ENCODE measurements at regions not wholly inside any gene's neighbourhood (a gene's known extent, or its start where the extent isn't known, plus 50 kb on each side); places are given as distances from the start of the nearest gene placed in this dataset.
A peak's percentile ranks its signal among the peaks of the same experiment; 100 is the strongest.

DNA sequence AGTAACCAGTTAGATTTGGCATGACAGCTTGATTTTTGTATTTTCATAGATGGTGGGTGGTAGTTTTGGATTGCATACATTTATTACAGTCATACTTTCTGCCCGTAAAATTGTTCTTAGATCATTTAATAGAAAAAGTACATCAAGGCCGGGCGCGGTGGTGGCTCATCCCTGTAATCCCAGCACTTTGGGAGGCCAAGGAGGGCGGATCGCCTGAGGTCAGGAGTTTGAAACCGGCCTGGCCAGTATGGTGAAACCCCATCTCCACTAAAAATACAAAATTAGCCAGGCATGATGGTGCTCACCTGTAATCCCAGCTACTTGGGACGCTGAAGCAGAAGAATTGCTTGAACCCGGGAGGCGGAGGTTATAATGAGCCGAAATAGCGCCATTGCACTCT is 55.0 kb upstream of the UBE2L5 start:
- H2BK12ac ChIP-seq (ENCODE audit: low read length) = no peak overlapping the region
- peaks cover 4 to 6% of the 10 kb centered on the region in 2 experiments for H3K4me1 ChIP-seq (ENCODE audit: control insufficient read depth in 1 of 2, insufficient read depth in 2 of 2, low read length in 2 of 2)
- no peak overlapping the region for H4K8ac ChIP-seq (ENCODE audit: low read depth, low read length)
- no peak overlapping the region for H3K14ac ChIP-seq (ENCODE audit: low read length)
- H3K4ac ChIP-seq (ENCODE audit: low read depth, low read length) = no peak overlapping the region
- H2BK120ac ChIP-seq (ENCODE audit: insufficient read depth, low read length, poor library complexity) = no peak overlapping the region
- DNase-seq = peak; percentile 46 to 69
- peaks cover 6% of the 10 kb centered on the region for H3K79me1 ChIP-seq (ENCODE audit: low read length)
- no peaks in the 10 kb centered on the region for H3K27me3 ChIP-seq (ENCODE audit: insufficient read depth, low read length)
- no peak overlapping the region for H4K12ac ChIP-seq (ENCODE audit: low read depth, low read length)
- H2AK5ac ChIP-seq (ENCODE audit: low read length) = no peak overlapping the region
- no peak overlapping the region for H3K18ac ChIP-seq (ENCODE audit: low read length)
- H3K4me2 ChIP-seq (ENCODE audit: low read length) = no peak overlapping the region
- H2AFZ ChIP-seq (ENCODE audit: insufficient read depth, low read length, poor library complexity) = no peak overlapping the region
- no peak overlapping the region for H4K91ac ChIP-seq (ENCODE audit: low read depth, low read length)
- H3K23ac ChIP-seq (ENCODE audit: low read length) = no peak overlapping the region
- no peak overlapping the region for H3K4me3 ChIP-seq (ENCODE audit: low read depth, low read length)
- no peaks in the 10 kb centered on the region for H3K36me3 ChIP-seq (ENCODE audit: control insufficient read depth in 1 of 2, insufficient read depth in 2 of 2, low read length in 2 of 2)
- WGBS (ENCODE audit: extremely low coverage, insufficient coverage, insufficient read length) = no CpG with 5 or more reads among the region's 12 CpGs
- H3K27ac ChIP-seq (ENCODE audit: low read depth, low read length) = no peak overlapping the region
- no peak overlapping the region for H3K9ac ChIP-seq (ENCODE audit: low read length)
- H2BK5ac ChIP-seq (ENCODE audit: low read depth, low read length, poor library complexity) = no peak overlapping the region
- H3K9me3 ChIP-seq (ENCODE audit: insufficient read depth, low read depth, low read length) = no peaks in the 10 kb centered on the region
- H3K79me2 ChIP-seq (ENCODE audit: control insufficient read depth, insufficient read depth, low read length, poor library complexity) = no peaks in the 10 kb centered on the region

- no peak overlapping the region for H3K4me2 ChIP-seq (ENCODE audit: low read length)
- DNase-seq = no peak
- H3K4me1 ChIP-seq (ENCODE audit: control insufficient read depth in 1 of 2, insufficient read depth in 2 of 2, low read length in 2 of 2) = no peaks in the 10 kb centered on the region
- H3K79me2 ChIP-seq (ENCODE audit: control insufficient read depth, insufficient read depth, low read length, poor library complexity) = no peaks in the 10 kb centered on the region
- H3K23ac ChIP-seq (ENCODE audit: low read length) = no peak overlapping the region
- no peak overlapping the region for H2AK5ac ChIP-seq (ENCODE audit: low read length)
- H2BK12ac ChIP-seq (ENCODE audit: low read length) = no peak overlapping the region
- no peak overlapping the region for H2AFZ ChIP-seq (ENCODE audit: insufficient read depth, low read length, poor library complexity)
- H3K18ac ChIP-seq (ENCODE audit: low read length) = no peak overlapping the region
- H3K4ac ChIP-seq (ENCODE audit: low read depth, low read length) = no peak overlapping the region
- H3K14ac ChIP-seq (ENCODE audit: low read length) = no peak overlapping the region
- no CpG with 5 or more reads among the region's 1 CpG for WGBS (ENCODE audit: extremely low coverage, insufficient coverage, insufficient read length)
- H2BK120ac ChIP-seq (ENCODE audit: insufficient read depth, low read length, poor library complexity) = no peak overlapping the region
- no peak overlapping the region for H4K8ac ChIP-seq (ENCODE audit: low read depth, low read length)
- no peaks in the 10 kb centered on the region for H3K27me3 ChIP-seq (ENCODE audit: insufficient read depth, low read length)
- H3K9me3 ChIP-seq (ENCODE audit: insufficient read depth, low read depth, low read length) = no peaks in the 10 kb centered on the region
- no peak overlapping the region for H2BK5ac ChIP-seq (ENCODE audit: low read depth, low read length, poor library complexity)
- no peak overlapping the region for H3K4me3 ChIP-seq (ENCODE audit: low read depth, low read length)
- no peak overlapping the region for H4K12ac ChIP-seq (ENCODE audit: low read depth, low read length)
- H4K91ac ChIP-seq (ENCODE audit: low read depth, low read length) = no peak overlapping the region
- H3K79me1 ChIP-seq (ENCODE audit: low read length) = no peaks in the 10 kb centered on the region
- H3K9ac ChIP-seq (ENCODE audit: low read length) = no peak overlapping the region
- H3K36me3 ChIP-seq (ENCODE audit: control insufficient read depth in 1 of 2, insufficient read depth in 2 of 2, low read length in 2 of 2) = no peaks in the 10 kb centered on the region
- H3K27ac ChIP-seq (ENCODE audit: low read depth, low read length) = no peak overlapping the region
These were observed 52.1 kb upstream of the UBE2L5 start for GRCh38 chr13:30370146-30370545.

- no peak overlapping the region for H2BK12ac ChIP-seq (ENCODE audit: low read length)
- H4K91ac ChIP-seq (ENCODE audit: low read depth, low read length) = no peak overlapping the region
- no peaks in the 10 kb centered on the region for H3K36me3 ChIP-seq (ENCODE audit: control insufficient read depth in 1 of 2, insufficient read depth in 2 of 2, low read length in 2 of 2)
- no peak overlapping the region for H3K14ac ChIP-seq (ENCODE audit: low read length)
- no peaks in the 10 kb centered on the region for H3K9me3 ChIP-seq (ENCODE audit: insufficient read depth, low read depth, low read length)
- no peak overlapping the region for H3K9ac ChIP-seq (ENCODE audit: low read length)
- no peak overlapping the region for H3K18ac ChIP-seq (ENCODE audit: low read length)
- H3K4ac ChIP-seq (ENCODE audit: low read depth, low read length) = no peak overlapping the region
- no peak overlapping the region for H4K8ac ChIP-seq (ENCODE audit: low read depth, low read length)
- no peak overlapping the region for H4K12ac ChIP-seq (ENCODE audit: low read depth, low read length)
- DNase-seq = no peak
- WGBS (ENCODE audit: extremely low coverage, insufficient coverage, insufficient read length) = no CpG with 5 or more reads among the region's 4 CpGs
- H3K27ac ChIP-seq (ENCODE audit: low read depth, low read length) = no peak overlapping the region
- no peak overlapping the region for H3K4me3 ChIP-seq (ENCODE audit: low read depth, low read length)
- no peak overlapping the region for H2BK120ac ChIP-seq (ENCODE audit: insufficient read depth, low read length, poor library complexity)
- H2AK5ac ChIP-seq (ENCODE audit: low read length) = no peak overlapping the region
- no peaks in the 10 kb centered on the region for H3K79me1 ChIP-seq (ENCODE audit: low read length)
- no peak overlapping the region for H3K23ac ChIP-seq (ENCODE audit: low read length)
- H2AFZ ChIP-seq (ENCODE audit: insufficient read depth, low read length, poor library complexity) = no peak overlapping the region
- H2BK5ac ChIP-seq (ENCODE audit: low read depth, low read length, poor library complexity) = no peak overlapping the region
- H3K27me3 ChIP-seq (ENCODE audit: insufficient read depth, low read length) = no peaks in the 10 kb centered on the region
- H3K4me1 ChIP-seq (ENCODE audit: control insufficient read depth in 1 of 2, insufficient read depth in 2 of 2, low read length in 2 of 2) = no peaks in the 10 kb centered on the region
- H3K79me2 ChIP-seq (ENCODE audit: control insufficient read depth, insufficient read depth, low read length, poor library complexity) = no peaks in the 10 kb centered on the region
- no peak overlapping the region for H3K4me2 ChIP-seq (ENCODE audit: low read length)
These were observed 51.3 kb upstream of the UBE2L5 start for GRCh38 chr13:30370916-30371521.

DNA sequence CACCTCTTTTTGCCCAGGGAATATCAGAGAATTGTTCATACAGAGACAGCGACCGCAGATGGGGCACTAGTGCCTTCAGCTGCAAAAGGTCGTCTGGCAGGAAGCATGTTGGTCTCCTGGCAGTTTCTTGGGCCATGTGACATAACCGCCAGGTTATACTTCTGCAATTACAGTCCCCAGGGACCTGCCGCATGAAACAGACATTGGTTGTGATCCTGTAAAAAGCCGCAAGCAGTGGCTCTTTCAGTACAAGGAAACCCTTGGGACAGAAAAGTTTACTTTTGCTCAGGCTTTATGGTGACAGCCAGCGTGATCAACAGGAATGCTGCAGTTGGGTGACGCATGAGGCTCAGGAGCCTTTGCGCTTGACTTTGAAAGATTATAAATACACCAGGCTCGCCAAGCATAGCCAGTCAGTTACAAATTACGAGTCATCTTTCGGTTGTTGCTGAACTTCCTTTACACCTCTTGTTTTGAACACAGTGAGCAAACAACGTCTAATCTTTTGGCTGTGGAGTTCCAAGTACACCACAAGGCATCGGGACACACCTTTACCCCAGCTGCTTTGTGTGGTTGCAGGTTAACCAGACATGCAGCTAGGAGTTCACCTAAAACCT is 50.5 kb upstream of the UBE2L5 start:
- Histone ChIP-seq H2BK5ac (ENCODE audit: low read depth, low read length, poor library complexity) (no peak overlapping the region), H2BK12ac (ENCODE audit: low read length) (no peak overlapping the region), H4K12ac (ENCODE audit: low read depth, low read length) (no peak overlapping the region), H3K36me3 (ENCODE audit: control insufficient read depth in 1 of 2, insufficient read depth in 2 of 2, low read length in 2 of 2) (no peaks in the 10 kb centered on the region), H4K91ac (ENCODE audit: low read depth, low read length) (no peak overlapping the region), H3K18ac (ENCODE audit: low read length) (no peak overlapping the region), H3K14ac (ENCODE audit: low read length) (no peak overlapping the region), H3K4me3 (ENCODE audit: low read depth, low read length) (no peak overlapping the region), H2AFZ (ENCODE audit: insufficient read depth, low read length, poor library complexity) (no peak overlapping the region), H3K4ac (ENCODE audit: low read depth, low read length) (no peak overlapping the region), H3K9me3 (ENCODE audit: insufficient read depth, low read depth, low read length) (no peaks in the 10 kb centered on the region), H4K8ac (ENCODE audit: low read depth, low read length) (no peak overlapping the region), H3K4me2 (ENCODE audit: low read length) (no peak overlapping the region), H2BK120ac (ENCODE audit: insufficient read depth, low read length, poor library complexity) (no peak overlapping the region), H3K4me1 (ENCODE audit: control insufficient read depth in 1 of 2, insufficient read depth in 2 of 2, low read length in 2 of 2) (no peaks in the 10 kb centered on the region), H3K9ac (ENCODE audit: low read length) (no peak overlapping the region), H3K23ac (ENCODE audit: low read length) (no peak overlapping the region), H2AK5ac (ENCODE audit: low read length) (no peak overlapping the region), H3K27ac (ENCODE audit: low read depth, low read length) (no peak overlapping the region), H3K79me2 (ENCODE audit: control insufficient read depth, insufficient read depth, low read length, poor library complexity) (no peaks in the 10 kb centered on the region), H3K27me3 (ENCODE audit: insufficient read depth, low read length) (no peaks in the 10 kb centered on the region), H3K79me1 (ENCODE audit: low read length) (no peaks in the 10 kb centered on the region)
- no CpG with 5 or more reads among the region's 14 CpGs for WGBS (ENCODE audit: extremely low coverage, insufficient coverage, insufficient read length)
- DNase-seq = no peak

Measured in trophoblast cell (in vitro differentiated cells and primary cell).